HL-60 (cell line): ENCODE measurements at regions not wholly inside any gene's neighbourhood (a gene's known extent, or its start where the extent isn't known, plus 50 kb on each side); places are given as distances from the start of the nearest gene placed in this dataset.

Experiments used
- GABPA ChIP-seq: IDR thresholded peaks from 2 replicates; pipeline ENCODE4 v1.6.1; 2012; ENCODE audit warnings: low read depth
- POLR2AphosphoS5 ChIP-seq: IDR thresholded peaks from 2 replicates; pipeline ENCODE4 v1.6.1; 2012; ENCODE audit warnings: low read depth
- REST ChIP-seq: IDR thresholded peaks from 2 replicates; pipeline ENCODE4 v1.6.1; 2012; ENCODE audit warnings: low read depth; ENCODE audit not compliant: insufficient replicate concordance
- SPI1 ChIP-seq: IDR thresholded peaks from 2 replicates; pipeline ENCODE4 v1.6.1; 2012; ENCODE audit warnings: low read depth, mild to moderate bottlenecking, borderline replicate concordance
- TF ChIP-seq, protein P1 (sequence below): IDR thresholded peaks from one replicate; pipeline ENCODE4 v1.5.1; 2011; ENCODE audit warnings: low read length, control low read depth, inconsistent platforms; ENCODE audit not compliant: insufficient read depth

- no peak for TF ChIP-seq REST
- TF ChIP-seq, protein P1, sequence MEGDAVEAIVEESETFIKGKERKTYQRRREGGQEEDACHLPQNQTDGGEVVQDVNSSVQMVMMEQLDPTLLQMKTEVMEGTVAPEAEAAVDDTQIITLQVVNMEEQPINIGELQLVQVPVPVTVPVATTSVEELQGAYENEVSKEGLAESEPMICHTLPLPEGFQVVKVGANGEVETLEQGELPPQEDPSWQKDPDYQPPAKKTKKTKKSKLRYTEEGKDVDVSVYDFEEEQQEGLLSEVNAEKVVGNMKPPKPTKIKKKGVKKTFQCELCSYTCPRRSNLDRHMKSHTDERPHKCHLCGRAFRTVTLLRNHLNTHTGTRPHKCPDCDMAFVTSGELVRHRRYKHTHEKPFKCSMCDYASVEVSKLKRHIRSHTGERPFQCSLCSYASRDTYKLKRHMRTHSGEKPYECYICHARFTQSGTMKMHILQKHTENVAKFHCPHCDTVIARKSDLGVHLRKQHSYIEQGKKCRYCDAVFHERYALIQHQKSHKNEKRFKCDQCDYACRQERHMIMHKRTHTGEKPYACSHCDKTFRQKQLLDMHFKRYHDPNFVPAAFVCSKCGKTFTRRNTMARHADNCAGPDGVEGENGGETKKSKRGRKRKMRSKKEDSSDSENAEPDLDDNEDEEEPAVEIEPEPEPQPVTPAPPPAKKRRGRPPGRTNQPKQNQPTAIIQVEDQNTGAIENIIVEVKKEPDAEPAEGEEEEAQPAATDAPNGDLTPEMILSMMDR, result no peak
- no peak for TF ChIP-seq POLR2AphosphoS5
- TF ChIP-seq GABPA, result no peak
- no peak for TF ChIP-seq SPI1
Measured at GRCh38 chr12:17369556-17369955, 720.4 kb downstream of the RERGL start.
